PC-9 (cell line): ENCODE measurements at regions not wholly inside any gene's neighbourhood (a gene's known extent, or its start where the extent isn't known, plus 50 kb on each side); places are given as distances from the start of the nearest gene placed in this dataset.
"Not testable (repeated sequence)": the region's sequence is repeated elsewhere in the genome, so short reads cannot be mapped to it uniquely, and the experiment has no call there.

ENCODE experiments used
- BruUV-seq: library from RNA; stranded (reverse); fragments of 400-500 nt; replicated peaks from 2 replicates; lab custom pipeline; 2021; lab: Mats Ljungman, UMichigan
- CTCF ChIA-PET: fragments of 300-600 bp; sonication (Branson Sonifier 250); formaldehyde crosslinking; loops from one replicate; lab custom pipeline; 2022; ENCODE audit warnings: antibody characterized with exemption; lab: Charles Lee
- POLR2A ChIA-PET: fragments of 300-600 bp; sonication (Branson Sonifier 250); formaldehyde crosslinking; loops from one replicate; lab custom pipeline; 2022; ENCODE audit warnings: antibody characterized with exemption; ENCODE audit not compliant: unreplicated experiment; lab: Charles Lee
- DNase-seq, 2 experiments: peaks; one replicate each; pipeline versions ENCODE4 v3.0.0 to v3.0.0-alpha.2; 2015 to 2022; ENCODE audit warnings: mixed read lengths in 1 of 2
- H2AFZ ChIP-seq: fragments of 200-600 bp; sonication (generic); 2 replicates; pipeline ENCODE4 v1.8.1; 2017; ENCODE audit warnings: antibody characterized with exemption
- H3F3A ChIP-seq: fragments of 200-600 bp; sonication (generic); 2 replicates; pipeline ENCODE4 v1.8.1; 2017; ENCODE audit warnings: antibody characterized with exemption, mild to moderate bottlenecking, low read depth; ENCODE audit not compliant: insufficient read depth
- H3K27ac ChIP-seq: fragments of 200-600 bp; sonication (generic); 2 replicates; pipeline ENCODE4 v1.6.1; 2016; ENCODE audit warnings: mixed run types
- H3K27me3 ChIP-seq: fragments of 200-600 bp; sonication (generic); 2 replicates; pipeline ENCODE4 v1.6.1; 2016; ENCODE audit warnings: low read depth, mixed run types; ENCODE audit not compliant: insufficient read depth
- H3K36me3 ChIP-seq: fragments of 200-600 bp; sonication (generic); 2 replicates; pipeline ENCODE4 v1.6.1; 2016; ENCODE audit warnings: low read depth, mixed run types
- H3K4me1 ChIP-seq: fragments of 200-600 bp; sonication (generic); replicated peaks from 2 replicates; pipeline ENCODE4 v1.6.1; 2016; ENCODE audit warnings: mixed run types; ENCODE audit not compliant: insufficient read depth
- H3K4me2 ChIP-seq: fragments of 200-600 bp; sonication (generic); 2 replicates; pipeline ENCODE4 v1.6.1; 2017; ENCODE audit warnings: mixed run types
- H3K4me3 ChIP-seq: fragments of 200-600 bp; sonication (generic); 2 replicates; pipeline ENCODE4 v1.6.1; 2016; ENCODE audit warnings: mixed run types
- H3K79me2 ChIP-seq: fragments of 200-600 bp; sonication (generic); 2 replicates; pipeline ENCODE4 v1.6.1; 2017; ENCODE audit warnings: low read depth, mixed run types
- H3K9me2 ChIP-seq: fragments of 200-600 bp; sonication (generic); 2 replicates; pipeline ENCODE4 v1.8.1; 2017; ENCODE audit warnings: mild to moderate bottlenecking; ENCODE audit not compliant: insufficient read depth
- H3K9me3 ChIP-seq: fragments of 200-600 bp; sonication (generic); 2 replicates; pipeline ENCODE4 v1.8.1; 2016; ENCODE audit warnings: low read depth; ENCODE audit not compliant: insufficient read depth
- H4K20me1 ChIP-seq: fragments of 200-600 bp; sonication (generic); 2 replicates; pipeline ENCODE4 v1.8.1; 2017; ENCODE audit not compliant: insufficient read depth
- EZH2 ChIP-seq: fragments of 200-600 bp; sonication (generic); IDR thresholded peaks from 2 replicates; pipeline ENCODE4 v1.8.0; 2017; ENCODE audit warnings: antibody characterized with exemption, low read depth
- intact Hi-C: fragments of 100-400 bp; cut with micrococcal nuclease; formaldehyde crosslinking; loops from one replicate; pipeline ENCODE4 v1.10.0; 2022; ENCODE audit not compliant: unreplicated experiment
- TF ChIP-seq, protein P1 (sequence below): fragments of 200-600 bp; sonication (generic); conservative IDR thresholded peaks from 2 replicates; pipeline ENCODE4 v1.6.1; 2017; ENCODE audit warnings: mixed run types, antibody characterized with exemption, mild to moderate bottlenecking, moderate library complexity

- ChIA-PET CTCF (no interaction called here), POLR2A (no interaction called here)
- Histone ChIP-seq H4K20me1 (no peaks in the 10 kb centered on the region), H3K4me2 (no peak overlapping the region), H2AFZ (no peak overlapping the region), H3K9me3 (no peaks in the 10 kb centered on the region), H3K36me3 (no peaks in the 10 kb centered on the region), H3K27me3 (no peaks in the 10 kb centered on the region), H3K79me2 (no peaks in the 10 kb centered on the region), H3F3A (no peaks in the 10 kb centered on the region), H3K4me1 (no peaks in the 10 kb centered on the region), H3K27ac (no peak overlapping the region), H3K9me2 (no peaks in the 10 kb centered on the region), H3K4me3 (no peak overlapping the region)
- no peak for DNase-seq
- no TSS peak for BruUV-seq
- TF ChIP-seq EZH2: no peak
- TF ChIP-seq, protein P1, sequence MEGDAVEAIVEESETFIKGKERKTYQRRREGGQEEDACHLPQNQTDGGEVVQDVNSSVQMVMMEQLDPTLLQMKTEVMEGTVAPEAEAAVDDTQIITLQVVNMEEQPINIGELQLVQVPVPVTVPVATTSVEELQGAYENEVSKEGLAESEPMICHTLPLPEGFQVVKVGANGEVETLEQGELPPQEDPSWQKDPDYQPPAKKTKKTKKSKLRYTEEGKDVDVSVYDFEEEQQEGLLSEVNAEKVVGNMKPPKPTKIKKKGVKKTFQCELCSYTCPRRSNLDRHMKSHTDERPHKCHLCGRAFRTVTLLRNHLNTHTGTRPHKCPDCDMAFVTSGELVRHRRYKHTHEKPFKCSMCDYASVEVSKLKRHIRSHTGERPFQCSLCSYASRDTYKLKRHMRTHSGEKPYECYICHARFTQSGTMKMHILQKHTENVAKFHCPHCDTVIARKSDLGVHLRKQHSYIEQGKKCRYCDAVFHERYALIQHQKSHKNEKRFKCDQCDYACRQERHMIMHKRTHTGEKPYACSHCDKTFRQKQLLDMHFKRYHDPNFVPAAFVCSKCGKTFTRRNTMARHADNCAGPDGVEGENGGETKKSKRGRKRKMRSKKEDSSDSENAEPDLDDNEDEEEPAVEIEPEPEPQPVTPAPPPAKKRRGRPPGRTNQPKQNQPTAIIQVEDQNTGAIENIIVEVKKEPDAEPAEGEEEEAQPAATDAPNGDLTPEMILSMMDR: no peak
- intact Hi-C loops: no loop called here
Measured at GRCh38 chr7:114141415-114141814, 222.6 kb upstream of the PPP1R3A start.

DNA sequence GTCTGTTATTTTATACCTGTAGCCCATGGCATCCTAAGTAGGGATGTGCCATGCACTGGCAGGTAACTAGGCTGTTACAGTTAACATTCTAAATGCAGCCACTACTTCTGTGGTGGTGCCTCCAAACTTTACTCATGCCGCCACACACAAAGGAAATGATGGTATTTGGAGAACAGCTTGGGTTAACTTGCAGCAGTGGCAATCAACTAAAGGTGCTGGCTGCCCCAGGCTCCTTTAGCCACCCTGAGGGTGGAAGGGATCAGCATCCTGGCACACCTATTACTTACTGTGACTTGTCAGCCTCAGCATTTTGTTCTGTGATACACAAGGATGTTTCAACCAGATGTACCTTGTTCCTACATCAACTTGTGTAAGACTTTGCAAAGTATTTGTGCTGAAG, 221.8 kb upstream of the PPP1R3A start:
- intact Hi-C loops: no loop called here
- POLR2A ChIA-PET: no interaction called here
- Histone ChIP-seq H3K4me3 (no peak overlapping the region), H3K27ac (no peak overlapping the region), H3F3A (no peaks in the 10 kb centered on the region), H3K4me1 (no peaks in the 10 kb centered on the region), H2AFZ (no peak overlapping the region), H3K27me3 (no peaks in the 10 kb centered on the region), H3K36me3 (no peaks in the 10 kb centered on the region), H3K9me2 (no peaks in the 10 kb centered on the region), H3K9me3 (no peaks in the 10 kb centered on the region), H3K79me2 (no peaks in the 10 kb centered on the region), H3K4me2 (no peak overlapping the region), H4K20me1 (no peaks in the 10 kb centered on the region)
- no TSS peak for BruUV-seq
- CTCF ChIA-PET: no interaction called here
- TF ChIP-seq, protein P1: no peak
- TF ChIP-seq EZH2: no peak
- DNase-seq: no peak

DNA sequence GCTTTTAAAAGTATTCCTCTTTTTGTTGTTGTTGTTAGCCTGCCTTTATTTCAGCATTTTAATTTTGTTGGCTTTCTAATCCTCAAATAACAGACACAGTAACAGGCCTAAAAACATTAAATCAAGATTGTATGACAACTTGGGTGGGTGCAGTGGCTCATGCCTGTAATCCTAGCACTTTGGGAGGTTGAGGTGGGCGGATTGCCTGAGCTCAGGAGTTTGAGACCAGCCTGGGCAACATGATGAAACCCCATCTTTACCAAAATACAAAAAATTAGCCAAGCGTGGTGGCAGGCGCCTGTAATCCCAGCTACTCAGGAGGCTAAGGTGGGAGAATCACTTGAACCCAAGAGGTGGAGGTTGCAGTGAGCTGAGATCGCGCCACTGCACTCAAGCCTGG, 220.9 kb upstream of the PPP1R3A start:
- H3K4me1 ChIP-seq, CTCF ChIA-PET, H3K4me2 ChIP-seq, BruUV-seq, H4K20me1 ChIP-seq, H3K9me2 ChIP-seq, H3K9me3 ChIP-seq, H3K79me2 ChIP-seq, intact Hi-C loops, H2AFZ ChIP-seq, H3K27me3 ChIP-seq, H3K27ac ChIP-seq, DNase-seq, H3K36me3 ChIP-seq, H3F3A ChIP-seq, H3K4me3 ChIP-seq: not testable (repeated sequence)
- POLR2A ChIA-PET: interaction anchor here (0.7 kb wide), 1 partner anchor 585 kb away, joined by 3 read pairs; no protein-coding TSS in a partner anchor

DNA sequence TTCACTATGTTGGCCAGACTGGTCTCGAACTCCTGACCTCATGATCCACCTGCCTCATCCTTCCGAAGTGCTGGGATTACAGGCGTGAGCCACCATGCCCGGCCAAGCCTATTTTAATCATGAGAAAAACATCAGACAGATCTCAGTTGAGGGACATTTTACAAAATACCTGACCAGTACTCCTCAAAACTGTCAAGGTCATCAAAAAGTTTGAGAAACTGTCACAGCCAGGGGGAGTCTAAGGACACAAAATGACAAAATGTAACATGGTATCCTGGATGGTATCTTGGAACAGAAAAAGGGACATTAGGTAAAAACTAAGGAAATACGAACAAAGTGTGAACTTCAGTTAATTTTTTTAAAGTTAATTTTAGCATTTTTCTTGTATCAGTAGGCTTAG, 219.8 kb upstream of the PPP1R3A start:
- H3K9me2 ChIP-seq: no peaks in the 10 kb centered on the region
- no peaks in the 10 kb centered on the region for H3K36me3 ChIP-seq
- H2AFZ ChIP-seq: no peak overlapping the region
- H3K27me3 ChIP-seq: no peaks in the 10 kb centered on the region
- no peak overlapping the region for H3K4me3 ChIP-seq
- H3K4me1 ChIP-seq: no peaks in the 10 kb centered on the region
- no peaks in the 10 kb centered on the region for H4K20me1 ChIP-seq
- H3K4me2 ChIP-seq: no peak overlapping the region
- no TSS peak for BruUV-seq
- ChIA-PET POLR2A (no interaction called here), CTCF (no interaction called here)
- H3K9me3 ChIP-seq: no peaks in the 10 kb centered on the region
- DNase-seq: no peak
- no peaks in the 10 kb centered on the region for H3K79me2 ChIP-seq
- intact Hi-C loops: no loop called here
- TF ChIP-seq, protein P1: no peak
- no peak for TF ChIP-seq EZH2
- H3K27ac ChIP-seq: no peak overlapping the region
- H3F3A ChIP-seq: no peaks in the 10 kb centered on the region
